Activated T-helper 1 cell treated with anti-CD3 and anti-CD28 coated beads, Interleukin-2, amount 50 U/mL, for 16 hours (primary cell): ENCODE measurements at regions not wholly inside any gene's neighbourhood (a gene's known extent, or its start where the extent isn't known, plus 50 kb on each side); places are given as distances from the start of the nearest gene placed in this dataset.

ENCODE experiments used
- DNase-seq, 2 donors: peaks; one replicate each; pipeline ENCODE4 v3.0.0-alpha.2; 2020; ENCODE audit warnings: low read depth in 1 of 2, low spot score in 1 of 2

- DNase-seq, result no peak
These were observed 216.7 kb upstream of the CFAP20DC start for GRCh38 chr3:59266551-59266950.

- DNase-seq, result no peak
These were observed 215.7 kb upstream of the CFAP20DC start for GRCh38 chr3:59265566-59265965.

- no peak for DNase-seq
These were observed 214.5 kb upstream of the CFAP20DC start for GRCh38 chr3:59264366-59264765.

- no peak for DNase-seq
These were observed 213.3 kb upstream of the CFAP20DC start for GRCh38 chr3:59263152-59263551.

- DNase-seq, result no peak
These were observed 212.3 kb upstream of the CFAP20DC start for GRCh38 chr3:59262076-59262498.

- DNase-seq, result no peak
These were observed 211.2 kb upstream of the CFAP20DC start for GRCh38 chr3:59261009-59261408.

- no peak for DNase-seq
These were observed 208.9 kb upstream of the CFAP20DC start for GRCh38 chr3:59258550-59259260.

- no peak for DNase-seq
These were observed 207.7 kb upstream of the CFAP20DC start for GRCh38 chr3:59257506-59257905.

- no peak for DNase-seq
These were observed 206.4 kb upstream of the CFAP20DC start for GRCh38 chr3:59256230-59256629.

GRCh38 chr3:59254976-59255375, 205.2 kb upstream of the CFAP20DC start:
- DNase-seq, result no peak

- no peak for DNase-seq
These were observed 204.6 kb upstream of the CFAP20DC start for GRCh38 chr3:59254433-59254832.

GRCh38 chr3:59253523-59253922, 203.7 kb upstream of the CFAP20DC start:
- DNase-seq, result no peak

- no peak for DNase-seq
These were observed 202.0 kb upstream of the CFAP20DC start for GRCh38 chr3:59251869-59252268.

- DNase-seq, result no peak
These were observed 200.8 kb upstream of the CFAP20DC start for GRCh38 chr3:59250600-59250999.

GRCh38 chr3:59249698-59250361, 200.0 kb upstream of the CFAP20DC start:
- DNase-seq, result no peak

GRCh38 chr3:59249004-59249403, 199.2 kb upstream of the CFAP20DC start:
- no peak for DNase-seq

GRCh38 chr3:59247402-59247841, 197.6 kb upstream of the CFAP20DC start:
- no peak for DNase-seq

- DNase-seq, result no peak
These were observed 197.0 kb upstream of the CFAP20DC start for GRCh38 chr3:59246719-59247401.

- no peak for DNase-seq
These were observed 196.2 kb upstream of the CFAP20DC start for GRCh38 chr3:59245859-59246501.

GRCh38 chr3:59245300-59245858, 195.6 kb upstream of the CFAP20DC start:
- DNase-seq, result no peak

GRCh38 chr3:59244343-59244742, 194.5 kb upstream of the CFAP20DC start:
- DNase-seq, result no peak
